SK-N-MC (cell line): ENCODE measurements at regions not wholly inside any gene's neighbourhood (a gene's known extent, or its start where the extent isn't known, plus 50 kb on each side); places are given as distances from the start of the nearest gene placed in this dataset.

ENCODE experiments used
- EZH2 ChIP-seq: fragments of 200-600 bp; sonication (generic); IDR thresholded peaks from one replicate; pipeline ENCODE4 v1.6.1; 2017; ENCODE audit warnings: antibody characterized with exemption
- POLR2AphosphoS5 ChIP-seq: IDR thresholded peaks from 2 replicates; pipeline ENCODE4 v1.6.1; 2012; ENCODE audit warnings: mild to moderate bottlenecking, low read depth, low read length, borderline replicate concordance

- no peak for TF ChIP-seq EZH2
- TF ChIP-seq POLR2AphosphoS5, result no peak
These were observed 813.3 kb downstream of the NR2F2 start for GRCh38 chr15:97143592-97144376.
